ENCODE measurements at regions not wholly inside any gene's neighbourhood (a gene's known extent, or its start where the extent isn't known, plus 50 kb on each side); places are given as distances from the start of the nearest gene placed in this dataset.

GRCh38 chrX:15188039-15188438 is 81.8 kb downstream of the ASB9 start:
- TF ChIP-seq CTCF (conservative IDR thresholded peaks at IDR 0.05; ENCODE audit: low read length) (no peak), EZH2phosphoT487 (IDR thresholded peaks at IDR 0.05; ENCODE audit: borderline replicate concordance) (no peak)

All from Loucy (cell line).